ENCODE measurements at regions not wholly inside any gene's neighbourhood (a gene's known extent, or its start where the extent isn't known, plus 50 kb on each side); places are given as distances from the start of the nearest gene placed in this dataset.

DNA sequence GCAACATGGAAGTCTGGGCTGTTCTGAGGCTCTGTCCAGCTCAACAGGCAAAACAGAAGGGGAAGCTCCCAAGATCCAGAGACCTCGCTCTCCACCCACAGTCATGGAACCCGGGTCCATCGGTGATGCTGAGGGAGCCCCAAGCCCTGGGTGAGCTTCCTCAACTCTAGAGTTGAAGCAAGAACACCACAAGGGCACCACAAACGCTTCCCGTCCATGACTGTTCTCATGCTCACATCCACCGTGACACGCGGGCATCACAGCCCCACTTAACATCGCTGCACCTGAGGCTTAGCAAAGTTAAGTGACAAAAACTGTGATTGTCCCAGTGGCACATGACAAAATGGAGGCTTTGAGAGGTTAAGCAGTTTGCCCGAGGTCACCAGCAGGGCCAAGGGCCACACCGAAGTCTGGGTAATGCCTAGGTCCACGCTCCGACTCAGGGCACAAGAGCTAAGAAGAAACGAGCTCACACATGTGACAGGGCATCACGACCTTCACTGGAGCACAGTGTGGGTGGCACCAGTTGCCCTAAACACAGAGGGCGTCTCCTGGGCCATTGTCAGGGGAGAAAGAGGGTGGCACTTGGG is 110.6 kb downstream of the OAT start:
- H3K4me2 ChIP-seq (ENCODE audit: control insufficient read depth, insufficient read depth): no peak overlapping the region
- in situ Hi-C loops (cut with MboI): no loop called here
- TF ChIP-seq SMAD5 (IDR thresholded peaks at IDR 0.05; ENCODE audit: low read depth): no peak
- TF ChIP-seq RAD51 (IDR thresholded peaks at IDR 0.05): no peak
- no peak for TF ChIP-seq SREBF2 (IDR thresholded peaks at IDR 0.05; ENCODE audit: low read length)
- TF ChIP-seq, protein P1, sequence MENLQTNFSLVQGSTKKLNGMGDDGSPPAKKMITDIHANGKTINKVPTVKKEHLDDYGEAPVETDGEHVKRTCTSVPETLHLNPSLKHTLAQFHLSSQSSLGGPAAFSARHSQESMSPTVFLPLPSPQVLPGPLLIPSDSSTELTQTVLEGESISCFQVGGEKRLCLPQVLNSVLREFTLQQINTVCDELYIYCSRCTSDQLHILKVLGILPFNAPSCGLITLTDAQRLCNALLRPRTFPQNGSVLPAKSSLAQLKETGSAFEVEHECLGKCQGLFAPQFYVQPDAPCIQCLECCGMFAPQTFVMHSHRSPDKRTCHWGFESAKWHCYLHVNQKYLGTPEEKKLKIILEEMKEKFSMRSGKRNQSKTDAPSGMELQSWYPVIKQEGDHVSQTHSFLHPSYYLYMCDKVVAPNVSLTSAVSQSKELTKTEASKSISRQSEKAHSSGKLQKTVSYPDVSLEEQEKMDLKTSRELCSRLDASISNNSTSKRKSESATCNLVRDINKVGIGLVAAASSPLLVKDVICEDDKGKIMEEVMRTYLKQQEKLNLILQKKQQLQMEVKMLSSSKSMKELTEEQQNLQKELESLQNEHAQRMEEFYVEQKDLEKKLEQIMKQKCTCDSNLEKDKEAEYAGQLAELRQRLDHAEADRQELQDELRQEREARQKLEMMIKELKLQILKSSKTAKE (IDR thresholded peaks at IDR 0.05; ENCODE audit: low read depth, poor library complexity, severe bottlenecking): no peak
- TF ChIP-seq, protein P2, sequence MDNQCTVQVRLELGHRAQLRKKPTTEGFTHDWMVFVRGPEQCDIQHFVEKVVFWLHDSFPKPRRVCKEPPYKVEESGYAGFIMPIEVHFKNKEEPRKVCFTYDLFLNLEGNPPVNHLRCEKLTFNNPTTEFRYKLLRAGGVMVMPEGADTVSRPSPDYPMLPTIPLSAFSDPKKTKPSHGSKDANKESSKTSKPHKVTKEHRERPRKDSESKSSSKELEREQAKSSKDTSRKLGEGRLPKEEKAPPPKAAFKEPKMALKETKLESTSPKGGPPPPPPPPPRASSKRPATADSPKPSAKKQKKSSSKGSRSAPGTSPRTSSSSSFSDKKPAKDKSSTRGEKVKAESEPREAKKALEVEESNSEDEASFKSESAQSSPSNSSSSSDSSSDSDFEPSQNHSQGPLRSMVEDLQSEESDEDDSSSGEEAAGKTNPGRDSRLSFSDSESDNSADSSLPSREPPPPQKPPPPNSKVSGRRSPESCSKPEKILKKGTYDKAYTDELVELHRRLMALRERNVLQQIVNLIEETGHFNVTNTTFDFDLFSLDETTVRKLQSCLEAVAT (IDR thresholded peaks at IDR 0.05): no peak
- TF ChIP-seq SIN3A (IDR thresholded peaks at IDR 0.05; ENCODE audit: low read depth, low read length): no peak
- TF ChIP-seq KAT2A (conservative IDR thresholded peaks at IDR 0.05; ENCODE audit: control insufficient read depth, low read depth, low read length): no peak
- TF ChIP-seq ZNF274 (IDR thresholded peaks at IDR 0.05; ENCODE audit: insufficient read depth, insufficient read length): no peak
- no peak for TF ChIP-seq ZNF384 (IDR thresholded peaks at IDR 0.05; ENCODE audit: borderline replicate concordance, low read depth, low read length)
- no peak for TF ChIP-seq ETV6 (conservative IDR thresholded peaks at IDR 0.05 in 1 of 2, IDR thresholded peaks at IDR 0.05 in 1 of 2; ENCODE audit: borderline replicate concordance in 1 of 2, low read depth in 1 of 2)
- TF ChIP-seq RFX5 (IDR thresholded peaks at IDR 0.05; ENCODE audit: low read depth, low read length): no peak
- no peak for TF ChIP-seq NBN (IDR thresholded peaks at IDR 0.05)
- TF ChIP-seq MEF2B (IDR thresholded peaks at IDR 0.05; ENCODE audit: partially characterized antibody, poor library complexity, severe bottlenecking): no peak
- TF ChIP-seq EZH2 (IDR thresholded peaks at IDR 0.05; ENCODE audit: borderline replicate concordance, control insufficient read depth, low read depth, low read length): no peak
- TF ChIP-seq, protein P3, sequence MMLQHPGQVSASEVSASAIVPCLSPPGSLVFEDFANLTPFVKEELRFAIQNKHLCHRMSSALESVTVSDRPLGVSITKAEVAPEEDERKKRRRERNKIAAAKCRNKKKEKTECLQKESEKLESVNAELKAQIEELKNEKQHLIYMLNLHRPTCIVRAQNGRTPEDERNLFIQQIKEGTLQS (IDR thresholded peaks at IDR 0.05; ENCODE audit: borderline replicate concordance, extremely low read depth, low read depth, low read length): no peak
- no peak for TF ChIP-seq RB1 (IDR thresholded peaks at IDR 0.05; ENCODE audit: borderline replicate concordance)
- no peak for TF ChIP-seq BHLHE40 (IDR thresholded peaks at IDR 0.05; ENCODE audit: borderline replicate concordance in 1 of 2, low read depth in 2 of 2, low read length in 1 of 2)
- no peak for TF ChIP-seq CREM (IDR thresholded peaks at IDR 0.05; ENCODE audit: low read depth)

More for the DNA sequence above, 110.6 kb downstream of the OAT start:
- Histone ChIP-seq H3K4me1 (ENCODE audit: control insufficient read depth, insufficient read depth, low read length) (no peaks in the 10 kb centered on the region), H3K9me3 (replicated peaks; ENCODE audit: control insufficient read depth, insufficient read depth, low read length) (no peaks in the 10 kb centered on the region; the same call in 2 of the 3 replicates), H3K27ac (ENCODE audit: control insufficient read depth, insufficient read depth) (no peak overlapping the region), H2AFZ (ENCODE audit: control insufficient read depth, low read depth, low read length) (no peak overlapping the region), H3K4me3 (no peak overlapping the region), H3K79me2 (ENCODE audit: control insufficient read depth, insufficient read depth, low read length) (no peaks in the 10 kb centered on the region), H3K27me3 (replicated peaks in 1 of 2; ENCODE audit: control insufficient read depth in 2 of 2, insufficient read depth in 2 of 2, low read length in 1 of 2) (no peaks in the 10 kb centered on the region), H3K36me3 (ENCODE audit: control insufficient read depth in 2 of 2, insufficient read depth in 2 of 2, low read length in 1 of 2) (no peaks in the 10 kb centered on the region), H4K20me1 (ENCODE audit: control insufficient read depth, insufficient read depth) (no peaks in the 10 kb centered on the region), H3K9ac (ENCODE audit: control insufficient read depth, insufficient read depth, low read length) (no peak overlapping the region)
- ATAC-seq: no peak
- WGBS (ENCODE audit: insufficient coverage, insufficient replicate concordance, low lambda C conversion rate, missing lambda C conversion rate): 59% methylated on average over 16 of the region's 16 CpGs
- RAD21 ChIA-PET (ENCODE audit: unreplicated experiment): no interaction called here
- SMC1A ChIA-PET (ENCODE audit: uncharacterized antibody, unreplicated experiment): no interaction called here
- intact Hi-C loops (cut with micrococcal nuclease; ENCODE audit: unreplicated experiment): no loop called here
- no peak for DNase-seq (ENCODE audit: low read depth, low spot score)
- BruUV-seq (replicated peaks): no TSS peak
- FAIRE-seq: no peak
- POLR2A ChIA-PET: no interaction called here
- CTCF ChIA-PET: interaction anchor here (1.0 kb wide), 1 partner anchor 19 kb away, joined by 3 read pairs; no protein-coding TSS in a partner anchor

All from GM12878 (cell line).